Neural cell (in vitro differentiated cells): ENCODE measurements at regions not wholly inside any gene's neighbourhood (a gene's known extent, or its start where the extent isn't known, plus 50 kb on each side); places are given as distances from the start of the nearest gene placed in this dataset.

Experiments used
- EP300 ChIP-seq: fragments of 450-650 bp; conservative IDR thresholded peaks from 2 replicates; pipeline ENCODE4 v1.6.1; 2014; ENCODE audit warnings: antibody characterized with exemption, mild to moderate bottlenecking, moderate library complexity; ENCODE audit not compliant: poor library complexity, severe bottlenecking
- EZH2 ChIP-seq: fragments of 200-600, 300-800 bp; shearing (Covaris generic), sonication (generic); IDR thresholded peaks from 2 replicates; pipeline ENCODE4 v1.6.1; 2014; ENCODE audit warnings: antibody characterized with exemption, low read length, borderline replicate concordance, mild to moderate bottlenecking; ENCODE audit not compliant: insufficient read depth, poor library complexity, severe bottlenecking

DNA sequence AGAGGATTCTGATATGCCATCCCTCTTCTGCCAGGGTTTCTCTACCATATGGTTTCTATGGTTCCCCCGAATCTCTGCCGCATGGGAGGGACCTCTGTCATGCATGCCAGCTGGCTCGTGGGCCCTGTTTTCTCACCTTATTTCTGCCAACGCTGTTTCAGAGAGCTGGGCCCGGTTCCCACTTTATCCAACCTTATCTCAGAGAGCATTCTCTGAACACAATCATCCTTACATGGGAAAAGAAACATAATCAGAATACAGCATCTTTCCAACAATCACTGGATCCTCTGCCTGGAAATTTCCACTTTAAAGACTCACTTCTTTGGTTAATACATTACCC is 234.5 kb upstream of the ZBTB20 start:
- no peak for TF ChIP-seq EZH2
- TF ChIP-seq EP300 = no peak
